ENCODE measurements at regions not wholly inside any gene's neighbourhood (a gene's known extent, or its start where the extent isn't known, plus 50 kb on each side); places are given as distances from the start of the nearest gene placed in this dataset.

DNA sequence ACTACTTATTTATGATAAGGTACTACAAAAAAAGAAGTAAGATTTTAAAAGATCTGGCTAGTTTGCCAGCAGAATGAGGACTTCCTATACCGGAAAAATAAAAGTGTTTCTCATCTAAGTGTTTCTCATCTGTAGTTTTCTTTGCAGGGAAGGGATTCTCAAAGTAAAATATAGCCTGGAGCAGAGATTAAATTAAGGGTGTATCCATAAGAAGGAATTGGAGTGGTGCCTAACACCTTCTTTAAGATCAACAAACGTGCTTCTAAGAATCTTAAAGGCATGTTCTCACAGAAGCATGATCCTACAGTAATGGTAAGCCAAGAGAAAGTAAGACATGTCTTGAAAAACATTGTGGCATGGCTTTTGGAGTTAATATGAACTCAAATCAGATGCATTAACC is 528.2 kb downstream of the GBA3 start:
- no peaks in the 10 kb centered on the region for H3K9me3 ChIP-seq (replicated peaks in 1 of 3)
- H3K27ac ChIP-seq, result no peak overlapping the region
- 72 to 78% (median 73%) methylated on average over 2 of the region's 2 CpGs for WGBS, 4 donors
- no peak overlapping the region for H3K4me3 ChIP-seq
- DNase-seq, result no peak
- no peaks in the 10 kb centered on the region for H3K36me3 ChIP-seq (replicated peaks in 1 of 2)
- intact Hi-C loops (cut with DNase I), result no loop called here
- H3K27me3 ChIP-seq, result no peaks in the 10 kb centered on the region
- H3K4me1 ChIP-seq (replicated peaks in 1 of 2), result no peaks in the 10 kb centered on the region
- TF ChIP-seq POLR2A (IDR thresholded peaks at IDR 0.05), result no peak
- TF ChIP-seq, protein P1, sequence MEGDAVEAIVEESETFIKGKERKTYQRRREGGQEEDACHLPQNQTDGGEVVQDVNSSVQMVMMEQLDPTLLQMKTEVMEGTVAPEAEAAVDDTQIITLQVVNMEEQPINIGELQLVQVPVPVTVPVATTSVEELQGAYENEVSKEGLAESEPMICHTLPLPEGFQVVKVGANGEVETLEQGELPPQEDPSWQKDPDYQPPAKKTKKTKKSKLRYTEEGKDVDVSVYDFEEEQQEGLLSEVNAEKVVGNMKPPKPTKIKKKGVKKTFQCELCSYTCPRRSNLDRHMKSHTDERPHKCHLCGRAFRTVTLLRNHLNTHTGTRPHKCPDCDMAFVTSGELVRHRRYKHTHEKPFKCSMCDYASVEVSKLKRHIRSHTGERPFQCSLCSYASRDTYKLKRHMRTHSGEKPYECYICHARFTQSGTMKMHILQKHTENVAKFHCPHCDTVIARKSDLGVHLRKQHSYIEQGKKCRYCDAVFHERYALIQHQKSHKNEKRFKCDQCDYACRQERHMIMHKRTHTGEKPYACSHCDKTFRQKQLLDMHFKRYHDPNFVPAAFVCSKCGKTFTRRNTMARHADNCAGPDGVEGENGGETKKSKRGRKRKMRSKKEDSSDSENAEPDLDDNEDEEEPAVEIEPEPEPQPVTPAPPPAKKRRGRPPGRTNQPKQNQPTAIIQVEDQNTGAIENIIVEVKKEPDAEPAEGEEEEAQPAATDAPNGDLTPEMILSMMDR (IDR thresholded peaks at IDR 0.05), result no peak

DNA sequence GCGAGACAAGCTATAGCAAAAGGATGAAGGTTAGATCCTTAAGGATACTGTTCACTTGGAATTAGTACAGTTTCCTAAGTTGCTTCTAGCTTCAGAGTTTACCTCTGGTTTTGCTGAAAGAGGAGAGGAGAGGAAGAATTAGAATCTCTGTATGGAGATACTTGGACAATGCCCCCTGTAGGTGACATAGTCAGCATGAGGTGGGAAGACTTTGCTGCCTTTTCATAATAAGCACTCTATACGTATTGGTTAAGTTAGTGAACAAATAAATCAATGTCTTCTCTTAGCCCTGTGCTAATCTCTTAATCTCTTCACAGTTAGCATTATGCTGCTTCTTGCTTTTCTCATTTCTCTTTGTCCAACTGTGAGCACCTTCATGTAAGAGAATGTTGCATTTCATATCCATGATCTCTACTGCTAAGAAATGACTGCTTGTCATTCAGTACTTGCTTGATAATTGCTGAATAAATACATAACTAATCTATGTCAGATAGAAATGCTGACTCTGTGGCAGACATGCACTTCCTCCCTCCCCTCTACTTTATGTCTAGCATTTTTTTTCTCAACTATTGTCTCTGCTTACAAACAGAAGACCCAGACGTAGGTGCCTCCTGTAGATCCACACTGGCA is 527.2 kb downstream of the GBA3 start:
- no peak for DNase-seq
- no peaks in the 10 kb centered on the region for H3K9me3 ChIP-seq (replicated peaks in 1 of 3)
- no peak overlapping the region for H3K27ac ChIP-seq
- no peaks in the 10 kb centered on the region for H3K4me1 ChIP-seq (replicated peaks in 1 of 2)
- no peak overlapping the region for H3K4me3 ChIP-seq
- WGBS, 4 donors, result 60 to 74% (median 73%) methylated on average over 3 of the region's 3 CpGs
- intact Hi-C loops (cut with DNase I), result no loop called here
- no peaks in the 10 kb centered on the region for H3K36me3 ChIP-seq (replicated peaks in 1 of 2)
- H3K27me3 ChIP-seq, result no peaks in the 10 kb centered on the region
- TF ChIP-seq, protein P1 (IDR thresholded peaks at IDR 0.05), result no peak
- TF ChIP-seq POLR2A (IDR thresholded peaks at IDR 0.05), result no peak

DNA sequence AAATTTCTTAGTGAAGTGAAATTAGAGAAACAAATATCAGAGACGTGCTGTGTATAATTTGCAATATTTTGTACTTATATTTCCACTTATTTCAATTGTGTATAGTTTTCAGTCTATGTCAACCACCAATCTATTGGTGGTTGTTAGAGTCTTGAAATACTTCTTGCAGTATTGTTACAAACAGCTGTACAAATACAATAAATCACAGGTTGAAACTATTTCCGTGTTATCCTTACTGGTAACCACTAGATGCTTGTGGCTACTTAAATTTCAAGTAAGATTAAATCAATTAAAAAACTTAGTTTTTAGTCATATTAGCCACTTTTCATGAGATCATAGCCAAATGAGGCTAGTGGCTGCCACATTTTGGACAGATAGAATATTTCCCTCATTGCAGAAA is 520.5 kb downstream of the GBA3 start:
- no peaks in the 10 kb centered on the region for H3K36me3 ChIP-seq (replicated peaks in 1 of 2)
- no peaks in the 10 kb centered on the region for H3K9me3 ChIP-seq (replicated peaks in 1 of 3)
- DNase-seq, result no peak
- 69 to 71% (median 71%) methylated on average over 2 of the region's 2 CpGs for WGBS, 4 donors
- H3K27me3 ChIP-seq, result no peaks in the 10 kb centered on the region
- intact Hi-C loops (cut with DNase I), result no loop called here
- no peak overlapping the region for H3K27ac ChIP-seq
- H3K4me3 ChIP-seq, result no peak overlapping the region
- H3K4me1 ChIP-seq (replicated peaks in 1 of 2), result no peaks in the 10 kb centered on the region
- no peak for TF ChIP-seq POLR2A (IDR thresholded peaks at IDR 0.05)
- TF ChIP-seq, protein P1 (IDR thresholded peaks at IDR 0.05), result no peak

DNA sequence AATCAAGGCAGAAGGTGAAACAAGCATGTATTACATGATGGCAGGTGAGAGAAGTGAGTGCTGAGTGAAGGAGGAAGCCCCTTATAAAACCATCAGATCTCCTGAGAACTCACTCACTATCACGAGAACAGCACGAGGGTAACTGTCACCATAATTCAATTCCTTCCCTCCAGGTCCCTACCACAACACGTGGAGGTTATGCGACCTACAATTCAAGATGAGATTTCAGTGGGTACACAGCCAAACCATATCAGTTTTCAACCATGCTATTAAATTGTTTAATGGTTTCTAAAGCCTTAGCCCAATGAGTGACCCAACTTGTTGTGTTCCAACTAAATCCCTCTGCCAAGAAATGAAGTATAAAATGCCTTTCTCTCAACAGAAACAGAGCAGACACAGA is 519.8 kb downstream of the GBA3 start:
- TF ChIP-seq, protein P1 (IDR thresholded peaks at IDR 0.05), result no peak
- TF ChIP-seq POLR2A (IDR thresholded peaks at IDR 0.05), result no peak
- no peaks in the 10 kb centered on the region for H3K36me3 ChIP-seq (replicated peaks in 1 of 2)
- no peak overlapping the region for H3K27ac ChIP-seq
- intact Hi-C loops (cut with DNase I), result no loop called here
- WGBS, 4 donors, result 50 to 73% (median 67%) methylated on average over 4 of the region's 4 CpGs
- no peak for DNase-seq
- no peaks in the 10 kb centered on the region for H3K9me3 ChIP-seq (replicated peaks in 1 of 3)
- no peaks in the 10 kb centered on the region for H3K4me1 ChIP-seq (replicated peaks in 1 of 2)
- H3K4me3 ChIP-seq, result no peak overlapping the region
- no peaks in the 10 kb centered on the region for H3K27me3 ChIP-seq
